T-helper 9 cell (primary cell): ENCODE measurements at regions not wholly inside any gene's neighbourhood (a gene's known extent, or its start where the extent isn't known, plus 50 kb on each side); places are given as distances from the start of the nearest gene placed in this dataset.
"Not testable (repeated sequence)": the region's sequence is repeated elsewhere in the genome, so short reads cannot be mapped to it uniquely, and the experiment has no call there.

Experiments
- DNase-seq: peaks from one replicate; pipeline ENCODE4 v3.0.0-alpha.2; 2020

DNA sequence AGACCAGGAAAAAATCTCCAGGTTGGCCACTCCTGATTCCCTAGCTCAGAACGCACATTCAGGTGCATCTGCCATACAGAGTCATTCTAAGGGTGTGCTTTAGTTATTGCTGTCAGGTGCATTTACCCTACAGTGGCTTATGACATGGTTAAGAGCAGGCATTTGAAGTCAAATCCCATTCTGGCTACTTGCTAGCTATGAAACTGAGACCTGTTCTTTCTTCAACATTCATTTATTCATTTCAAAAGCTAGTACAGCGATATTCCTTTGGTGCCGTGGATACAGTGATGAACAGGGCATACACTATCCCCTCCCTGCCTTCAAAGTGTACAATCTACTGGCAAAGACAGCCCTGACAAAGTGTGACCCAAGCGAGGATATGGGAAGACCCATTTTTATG, 508.3 kb downstream of the NPIPA7 start:
- DNase-seq: no peak

- DNase-seq: no peak
Observed at GRCh38 chr16:16890964-16891363, 512.0 kb downstream of the NPIPA7 start.

GRCh38 chr16:16904601-16905000, 525.7 kb downstream of the NPIPA7 start:
- no peak for DNase-seq

DNA sequence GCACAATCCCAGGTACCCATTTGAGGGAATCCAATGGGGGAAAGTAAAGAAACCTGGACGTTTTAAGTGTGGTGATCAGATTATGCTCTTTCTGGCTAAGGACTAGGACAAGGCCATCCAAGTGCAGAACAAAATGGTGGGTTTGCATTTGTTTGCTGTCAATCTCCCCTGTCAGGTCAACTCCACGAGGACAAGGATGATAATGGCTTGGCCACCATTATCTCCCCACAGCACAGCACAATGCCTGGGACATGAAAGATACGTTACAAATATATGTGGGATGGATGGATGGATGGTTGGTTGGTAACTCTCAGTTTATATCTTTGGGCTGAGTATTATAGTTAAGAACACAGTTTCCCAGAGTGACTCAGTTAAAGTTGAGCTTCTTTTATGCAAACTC, 526.9 kb downstream of the NPIPA7 start:
- DNase-seq: no peak

DNA sequence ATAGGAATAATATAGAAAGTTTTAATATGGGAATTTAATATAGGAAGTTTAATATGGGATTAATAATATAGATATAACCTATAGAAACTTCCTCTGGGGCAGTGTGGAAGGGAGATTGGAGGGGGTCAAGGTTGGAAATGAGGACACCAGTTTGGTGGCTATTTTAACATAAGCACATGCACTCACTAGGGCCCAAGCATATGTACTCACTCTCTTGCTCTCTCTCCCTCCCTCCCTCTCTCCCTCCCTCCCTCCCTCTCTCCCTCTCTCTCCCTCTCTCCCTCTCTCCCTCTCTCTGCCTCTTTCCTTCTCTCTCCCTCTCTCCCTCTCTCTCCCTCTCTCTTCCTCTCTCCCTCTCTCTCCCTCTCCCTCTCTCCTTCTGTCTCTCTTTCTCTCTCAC, 528.1 kb downstream of the NPIPA7 start:
- no peak for DNase-seq

DNA sequence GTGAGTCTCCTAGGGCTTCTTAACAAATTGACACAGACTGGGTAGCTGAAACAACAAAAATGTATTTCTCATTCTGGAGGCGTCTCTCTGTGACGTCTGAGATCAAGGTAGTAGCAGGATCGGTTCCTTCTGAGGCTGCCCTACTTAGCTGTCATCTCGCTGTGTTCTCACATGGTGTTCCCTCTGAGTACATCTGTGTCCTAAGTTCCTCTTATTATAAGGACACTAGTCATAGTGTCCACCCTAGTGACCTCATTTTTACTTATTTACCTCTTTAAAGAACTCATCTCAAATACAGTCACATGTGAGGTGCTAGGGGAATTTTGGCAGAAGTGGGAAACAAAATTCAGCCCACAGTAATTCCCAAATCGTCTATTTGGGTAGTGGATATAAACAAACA, 529.1 kb downstream of the NPIPA7 start:
- no peak for DNase-seq

DNA sequence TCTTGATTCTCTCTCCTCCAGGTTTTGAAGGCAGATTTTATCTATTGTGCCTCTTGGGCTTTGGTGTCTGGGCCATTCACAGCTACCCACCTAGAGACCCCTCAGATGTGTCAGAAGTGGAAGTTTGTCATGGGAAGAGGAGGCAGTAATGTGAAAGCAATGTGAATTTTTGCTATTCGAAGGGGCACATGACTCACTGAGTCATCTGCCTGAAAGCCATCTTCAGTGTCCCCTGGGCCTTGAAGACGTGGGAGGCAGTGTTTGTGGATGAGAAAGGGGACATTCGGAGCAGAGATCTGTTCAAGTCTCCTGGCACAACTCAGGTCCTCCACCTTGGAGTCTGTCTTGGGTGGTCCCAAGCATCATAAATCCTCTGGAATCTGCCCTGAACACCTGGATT, 530.2 kb downstream of the NPIPA7 start:
- no peak for DNase-seq

DNA sequence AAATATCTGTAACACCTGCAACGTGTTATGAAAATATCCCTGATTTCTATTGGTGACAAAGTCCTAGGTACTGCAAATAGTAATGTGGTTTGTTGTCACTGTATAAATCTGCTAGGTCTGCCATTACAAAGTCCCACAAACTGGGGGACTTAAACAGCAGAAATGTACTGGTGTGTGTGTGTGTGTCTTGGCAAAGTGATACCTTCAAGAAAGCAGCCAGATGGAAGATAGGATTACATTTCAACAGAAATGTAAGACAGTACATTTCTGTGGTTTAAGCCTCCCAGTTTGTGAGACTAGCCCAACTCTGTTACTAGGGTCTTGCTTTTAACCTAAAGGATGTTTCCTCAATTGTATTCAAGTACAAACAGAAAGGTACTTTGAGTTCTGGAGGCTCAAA, 531.7 kb downstream of the NPIPA7 start:
- DNase-seq: no peak

- DNase-seq: no peak
Observed at GRCh38 chr16:16915771-16916170, 536.8 kb downstream of the NPIPA7 start.

GRCh38 chr16:16917191-16917785, 538.3 kb downstream of the NPIPA7 start:
- DNase-seq: no peak

- DNase-seq: no peak
Observed at GRCh38 chr16:16923479-16923878, 544.5 kb downstream of the NPIPA7 start.

DNA sequence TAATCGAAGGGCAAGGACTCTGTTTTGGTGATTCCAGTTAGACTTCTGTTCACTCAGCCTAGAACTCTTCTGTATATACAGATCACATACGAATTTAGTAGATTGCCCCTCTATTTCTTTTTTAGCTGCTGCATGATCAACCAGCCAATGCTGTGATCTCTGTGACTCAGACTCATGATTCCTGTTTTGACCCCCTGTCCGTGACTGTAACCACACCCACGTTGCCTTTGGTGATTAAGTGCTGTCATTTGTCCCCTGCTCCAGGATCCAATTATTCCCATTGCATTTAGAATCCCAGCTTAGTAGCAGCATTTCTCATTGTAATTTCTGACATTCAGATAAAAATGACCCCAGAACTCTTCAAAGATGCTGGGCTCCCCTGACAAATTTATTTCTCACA, 545.7 kb downstream of the NPIPA7 start:
- DNase-seq: no peak

GRCh38 chr16:16925432-16925831, 545.3 kb downstream of the XYLT1 start:
- no peak for DNase-seq

DNA sequence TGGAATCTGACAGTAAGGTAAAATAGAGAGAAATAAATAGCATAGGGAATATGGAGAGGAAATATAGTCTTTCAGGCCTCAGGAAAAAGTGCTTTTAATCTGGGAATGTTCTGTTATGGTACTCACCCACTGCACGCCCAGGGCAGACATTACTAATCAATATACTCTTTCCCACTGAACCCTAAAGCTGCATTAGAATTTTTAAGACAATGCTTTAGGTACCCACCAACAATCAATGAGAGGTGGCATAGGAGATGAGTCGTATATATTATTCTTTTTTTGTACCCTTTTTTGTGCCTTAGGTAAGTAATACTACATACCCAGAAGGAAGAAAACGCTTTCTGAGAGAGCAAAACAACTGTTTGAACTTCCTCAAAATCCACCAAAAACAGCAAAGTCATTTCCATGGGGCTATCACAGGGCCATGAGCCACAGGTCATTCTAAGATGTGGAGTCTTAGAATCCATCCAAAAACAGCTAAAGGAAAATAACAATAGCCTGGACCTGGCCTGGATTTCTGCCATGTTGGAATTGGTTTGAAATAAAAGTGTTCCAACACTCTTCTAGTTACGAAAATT, 542.1 kb downstream of the XYLT1 start:
- no peak for DNase-seq

GRCh38 chr16:16930309-16931000, 540.3 kb downstream of the XYLT1 start:
- no peak for DNase-seq

DNA sequence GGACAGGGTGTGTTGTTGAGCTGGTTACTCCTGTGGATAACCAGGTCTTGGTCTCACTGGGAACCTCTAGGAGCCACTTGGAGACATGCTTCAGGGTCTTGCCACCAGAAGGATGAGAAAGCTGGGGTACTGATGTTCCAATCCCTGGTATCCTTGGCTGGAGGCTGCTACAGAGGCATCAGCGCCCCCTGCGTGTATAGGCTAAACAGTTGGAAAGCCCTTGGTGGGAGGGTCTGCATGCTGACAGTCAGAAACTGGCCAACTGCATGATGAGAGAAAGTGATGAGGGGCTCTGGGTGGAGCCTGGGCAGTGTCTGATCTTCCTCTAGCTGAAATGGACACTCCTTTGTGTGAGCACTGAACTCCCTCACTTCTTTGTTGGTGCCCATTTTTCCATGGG, 536.9 kb downstream of the XYLT1 start:
- DNase-seq: no peak

DNA sequence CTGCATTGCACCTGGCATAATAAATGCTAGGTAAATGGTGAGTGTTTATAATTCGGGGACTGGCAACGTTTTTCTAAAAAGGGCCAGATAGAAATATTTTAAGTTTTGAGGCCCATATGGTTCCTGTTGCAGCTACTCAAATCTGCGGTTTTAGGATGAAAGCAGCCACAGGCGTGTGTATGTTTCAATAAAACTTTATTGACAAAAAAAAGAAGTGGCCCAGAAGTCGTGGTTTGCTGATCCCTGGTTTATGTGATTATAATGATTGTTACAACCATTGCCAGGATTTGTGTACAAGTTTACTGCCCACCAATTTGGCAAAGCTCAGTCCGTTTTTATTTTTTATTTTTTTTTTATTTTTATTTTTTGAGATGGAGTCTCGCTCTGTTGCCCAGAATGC, 536.1 kb downstream of the XYLT1 start:
- DNase-seq: no peak

GRCh38 chr16:16935909-16936308, 534.9 kb downstream of the XYLT1 start:
- DNase-seq: not testable (repeated sequence)

DNA sequence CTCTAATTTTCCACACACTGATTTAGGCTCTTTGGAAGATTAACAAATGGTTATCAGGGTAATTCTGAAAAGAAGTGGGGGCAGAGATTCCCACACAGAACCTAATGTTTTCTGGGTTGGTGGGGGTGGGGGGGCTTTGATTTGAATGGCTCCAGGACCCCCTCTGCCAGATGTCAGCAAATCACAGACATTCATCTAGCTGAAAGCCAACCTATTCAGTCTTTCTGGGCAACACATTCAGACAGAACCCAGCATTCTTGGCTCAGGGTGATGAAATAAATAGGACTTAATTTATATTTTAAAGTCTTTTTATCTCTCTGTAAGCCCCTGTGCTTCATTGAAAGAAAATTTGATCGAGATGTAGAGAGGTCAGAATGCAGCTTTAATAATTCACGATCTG, 533.2 kb downstream of the XYLT1 start:
- no peak for DNase-seq

DNA sequence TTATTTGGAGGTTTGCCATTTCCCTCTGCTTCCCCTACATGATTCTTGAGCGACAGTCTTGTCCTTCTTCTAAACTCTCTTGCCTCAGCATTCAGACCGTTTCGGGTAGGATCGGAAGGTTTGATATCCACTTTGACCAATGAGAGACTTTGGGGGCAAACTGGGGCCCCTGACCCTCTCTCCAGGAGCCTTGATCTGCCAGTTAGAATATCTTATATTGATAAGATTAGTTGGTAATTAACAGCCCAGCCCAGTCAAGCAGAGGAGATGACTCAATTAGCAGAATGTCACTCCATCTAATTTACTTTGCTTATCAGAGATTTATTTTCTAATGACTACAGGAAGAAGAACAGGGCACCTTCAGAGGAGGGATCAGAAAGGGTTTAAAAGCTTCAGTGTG, 532.8 kb downstream of the XYLT1 start:
- DNase-seq: no peak

DNA sequence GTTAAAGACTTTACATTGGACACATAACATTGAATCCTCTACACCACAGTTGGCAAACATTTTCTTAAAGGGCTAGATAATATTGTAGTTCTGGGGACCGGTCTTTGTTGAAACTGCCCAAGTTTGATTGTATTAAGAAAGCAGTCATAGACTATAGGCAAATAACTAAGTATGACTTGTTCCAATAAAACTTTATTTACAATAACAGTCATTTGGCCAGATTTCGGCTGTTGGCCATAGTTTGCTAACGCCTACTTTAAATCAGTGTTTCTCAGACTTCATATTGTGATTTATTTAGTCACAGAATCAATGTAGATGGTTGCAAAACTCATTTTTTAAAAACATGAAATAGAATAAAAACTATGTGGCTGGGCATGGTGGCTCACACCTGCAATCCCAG, 531.8 kb downstream of the XYLT1 start:
- no peak for DNase-seq

DNA sequence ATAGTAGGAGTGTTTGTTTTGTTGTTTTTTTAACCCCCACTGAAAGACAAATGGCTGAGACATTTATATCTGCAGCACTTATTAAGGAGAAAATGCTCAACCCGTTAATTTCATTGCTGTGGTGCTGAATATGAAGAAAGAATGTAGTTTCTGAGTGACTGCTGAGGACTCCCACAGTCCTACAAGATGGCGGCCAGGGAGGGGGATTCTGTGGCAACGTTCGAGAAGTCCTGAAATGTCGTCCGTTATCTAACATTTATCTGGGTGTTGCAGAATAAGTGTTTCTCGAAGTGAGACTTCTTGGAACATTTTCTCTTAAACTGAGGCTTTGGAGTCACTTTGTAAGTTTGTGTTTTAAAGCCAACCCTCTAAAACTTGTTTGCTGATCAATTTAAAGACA, 530.4 kb downstream of the XYLT1 start:
- DNase-seq: no peak

GRCh38 chr16:16942849-16943248, 527.9 kb downstream of the XYLT1 start:
- DNase-seq: not testable (repeated sequence)

DNA sequence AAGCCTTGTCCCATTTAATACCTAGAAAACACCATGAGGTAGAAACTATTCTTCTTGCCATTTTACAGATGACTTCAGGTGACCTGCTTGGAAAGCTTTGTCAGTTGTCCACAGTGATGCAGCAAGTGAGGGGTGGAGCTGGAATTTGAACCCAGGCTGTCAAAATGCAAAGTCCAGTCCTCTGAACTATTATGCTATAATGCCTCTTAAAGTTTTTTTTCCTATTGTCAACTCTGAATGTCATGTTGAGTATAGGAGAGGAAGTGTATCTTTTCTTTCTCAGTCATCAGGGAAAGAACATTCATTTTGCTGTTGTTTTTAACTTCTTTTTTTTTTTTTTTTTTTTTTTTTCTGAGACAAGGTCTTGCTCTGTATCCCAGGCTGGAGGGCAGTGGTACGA, 525.6 kb downstream of the XYLT1 start:
- no peak for DNase-seq

GRCh38 chr16:16956376-16956775, 514.4 kb downstream of the XYLT1 start:
- DNase-seq: no peak
